ENCODE measurements at regions not wholly inside any gene's neighbourhood (a gene's known extent, or its start where the extent isn't known, plus 50 kb on each side); places are given as distances from the start of the nearest gene placed in this dataset.
"Not testable (repeated sequence)": the region's sequence is repeated elsewhere in the genome, so short reads cannot be mapped to it uniquely, and the experiment has no call there.

GRCh38 chr7:29629507-29629906 lies 65.9 kb downstream of the PRR15 start:
- no peak overlapping the region for H3K4me3 ChIP-seq (ENCODE audit: low read depth, low read length)
- TF ChIP-seq CTCF (IDR thresholded peaks at IDR 0.05; ENCODE audit: low read depth, low read length): no peak

DNA sequence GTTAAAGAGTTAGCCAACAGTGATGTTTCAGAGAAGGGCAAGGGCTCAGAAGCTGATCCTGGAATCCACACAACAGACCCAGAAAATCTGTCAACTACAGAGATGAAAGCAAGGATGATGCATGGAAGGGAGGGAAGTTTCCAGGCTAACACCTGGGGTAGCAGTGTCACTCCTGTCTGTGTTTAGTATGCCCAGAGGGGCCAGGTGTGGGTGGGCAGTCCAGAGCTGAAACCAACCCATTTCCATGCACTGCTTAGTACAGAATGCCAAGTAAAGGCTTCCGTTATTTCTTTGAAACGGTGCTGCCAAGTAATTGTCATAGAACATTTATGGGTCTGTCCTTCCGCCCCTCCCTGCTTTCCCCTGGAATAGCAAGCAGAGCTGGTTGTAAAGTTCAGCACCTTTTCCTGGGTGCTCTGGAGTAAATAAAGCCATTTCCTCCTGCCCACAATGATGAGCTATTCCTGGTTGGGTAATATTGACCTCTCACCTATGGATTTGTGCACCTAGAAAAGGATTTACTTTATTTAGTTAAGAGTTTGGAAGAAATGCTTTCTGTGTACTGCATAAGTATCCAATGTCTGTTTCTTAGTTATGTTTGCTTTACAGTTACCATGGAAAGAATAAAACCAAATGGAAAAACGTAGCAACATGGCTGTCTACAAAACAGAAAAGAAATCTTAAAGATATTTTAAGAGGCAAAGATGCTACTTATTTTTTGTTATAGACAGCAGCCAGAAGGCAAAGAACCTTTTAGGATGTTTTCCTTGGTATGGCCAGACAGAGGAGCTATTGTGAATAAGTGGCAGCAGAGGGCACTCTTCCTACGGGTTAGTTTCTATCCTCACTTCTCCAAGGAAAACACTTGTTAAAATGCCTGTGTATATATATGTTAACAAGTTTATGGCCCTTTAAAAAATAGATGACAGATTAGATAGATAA lies 71.7 kb downstream of the PRR15 start:
- H3K4me3 ChIP-seq (ENCODE audit: low read depth, low read length): not testable (repeated sequence)

DNA sequence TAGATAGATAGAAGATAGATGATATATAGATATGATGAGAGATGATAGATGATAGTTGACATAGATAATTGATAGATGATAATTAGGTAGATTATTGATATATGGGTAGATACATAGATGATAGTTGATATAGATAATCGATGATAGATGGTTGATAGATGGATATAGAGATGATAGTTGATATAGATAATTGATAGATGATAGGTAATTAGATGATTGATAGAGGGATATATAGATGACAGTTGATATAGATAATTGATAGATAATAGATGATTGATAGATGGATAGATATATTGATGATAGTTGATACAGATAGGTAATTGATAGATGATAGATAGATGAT lies 72.3 kb downstream of the PRR15 start:
- H3K4me3 ChIP-seq (ENCODE audit: low read depth, low read length): no peak overlapping the region
- no peak for TF ChIP-seq CTCF (IDR thresholded peaks at IDR 0.05; ENCODE audit: low read depth, low read length)

DNA sequence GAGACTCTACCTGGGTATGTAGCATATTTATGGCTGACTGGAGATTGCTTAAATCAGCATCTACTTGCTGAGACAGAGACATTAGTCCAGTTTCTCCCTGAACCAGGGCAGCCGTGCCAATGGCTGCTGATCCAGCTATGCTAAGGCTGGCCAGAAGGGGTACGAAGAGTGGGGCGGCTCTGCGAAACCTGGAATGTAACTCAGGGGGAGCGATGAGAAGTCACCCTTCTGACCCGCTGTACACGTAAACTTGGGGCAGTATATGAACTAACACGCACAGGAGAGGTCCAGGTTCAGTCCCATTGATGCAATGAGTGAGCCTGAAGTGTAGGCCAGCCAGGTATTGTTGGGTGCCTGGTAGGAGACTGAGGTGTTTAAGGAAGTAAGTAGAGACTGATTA lies 73.7 kb downstream of the PRR15 start:
- H3K4me3 ChIP-seq (ENCODE audit: low read depth, low read length): no peak overlapping the region
- no peak for TF ChIP-seq CTCF (IDR thresholded peaks at IDR 0.05; ENCODE audit: low read depth, low read length)

DNA sequence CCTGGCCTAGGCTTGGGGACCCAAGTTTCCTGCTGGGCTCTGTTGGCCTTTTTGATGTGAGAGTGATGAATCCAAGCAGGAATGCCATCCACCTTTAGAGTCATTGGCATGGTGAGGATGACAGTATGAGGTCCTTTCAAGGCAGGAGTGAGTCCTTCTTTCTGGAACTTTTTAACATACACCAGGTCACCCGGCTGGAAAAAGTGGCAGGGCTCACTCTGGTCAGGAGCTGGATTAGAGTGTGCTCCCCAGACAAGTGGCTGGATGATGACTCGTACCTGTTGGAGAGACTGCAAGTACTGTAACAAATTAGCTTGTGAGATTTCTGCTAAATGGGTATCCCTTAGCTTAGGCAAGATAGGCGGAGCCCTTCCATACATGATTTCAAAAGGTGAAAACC lies 75.2 kb downstream of the PRR15 start:
- H3K4me3 ChIP-seq (ENCODE audit: low read depth, low read length): not testable (repeated sequence)

DNA sequence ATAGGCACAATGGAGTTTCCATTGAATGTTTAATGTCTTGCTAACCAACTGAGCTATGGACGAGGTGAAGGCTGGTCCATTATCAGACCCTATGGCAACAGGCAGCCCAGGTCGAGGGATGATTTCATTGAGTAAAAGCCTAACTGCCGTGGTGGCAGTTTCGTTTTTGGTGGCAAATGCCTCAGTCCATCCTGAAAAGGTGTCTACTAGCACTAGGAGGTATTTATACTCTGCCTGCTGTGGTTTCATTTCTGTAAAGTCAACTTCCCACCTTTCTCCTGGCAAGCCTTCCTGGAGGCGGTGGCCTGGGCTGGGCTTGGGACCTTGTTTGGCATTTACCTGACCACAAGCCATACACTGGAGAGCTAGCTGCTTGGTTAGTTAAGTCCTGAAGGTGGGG lies 75.8 kb downstream of the PRR15 start:
- H3K4me3 ChIP-seq (ENCODE audit: low read depth, low read length): no peak overlapping the region
- TF ChIP-seq CTCF (IDR thresholded peaks at IDR 0.05; ENCODE audit: low read depth, low read length): no peak

- H3K4me3 ChIP-seq (ENCODE audit: low read depth, low read length): no peak overlapping the region
- TF ChIP-seq CTCF (IDR thresholded peaks at IDR 0.05; ENCODE audit: low read depth, low read length): no peak
Measured at GRCh38 chr7:29639886-29640595, 76.4 kb downstream of the PRR15 start.

GRCh38 chr7:29641651-29642050 lies 78.0 kb downstream of the PRR15 start:
- TF ChIP-seq CTCF (IDR thresholded peaks at IDR 0.05; ENCODE audit: low read depth, low read length): no peak
- H3K4me3 ChIP-seq (ENCODE audit: low read depth, low read length): no peak overlapping the region

Data from WI38 (cell line).